DLD1 (cell line): ENCODE measurements at regions not wholly inside any gene's neighbourhood (a gene's known extent, or its start where the extent isn't known, plus 50 kb on each side); places are given as distances from the start of the nearest gene placed in this dataset.
"Not testable (repeated sequence)": the region's sequence is repeated elsewhere in the genome, so short reads cannot be mapped to it uniquely, and the experiment has no call there.

Source experiments
- in situ Hi-C: cut with HindIII; loops from 2 replicates; pipeline ENCODE4 v1.10.0; 2017; ENCODE audit warnings: low sequenced_read_pairs

- in situ Hi-C loops, result no loop called here
These were observed 863.9 kb upstream of the MANEA start for GRCh38 chr6:94713446-94713845.

GRCh38 chr6:94698773-94699172 is 878.6 kb upstream of the MANEA start:
- in situ Hi-C loops, result no loop called here

- in situ Hi-C loops, result not testable (repeated sequence)
These were observed 890.1 kb upstream of the MANEA start for GRCh38 chr6:94687255-94687654.

GRCh38 chr6:94683409-94683808 is 893.9 kb upstream of the MANEA start:
- in situ Hi-C loops, result no loop called here

GRCh38 chr6:94680669-94681212 is 896.6 kb upstream of the MANEA start:
- in situ Hi-C loops, result no loop called here

- in situ Hi-C loops, result no loop called here
These were observed 904.1 kb upstream of the MANEA start for GRCh38 chr6:94673251-94673650.

GRCh38 chr6:94670017-94670416 is 907.3 kb upstream of the MANEA start:
- in situ Hi-C loops, result no loop called here

- in situ Hi-C loops, result no loop called here
These were observed 908.5 kb upstream of the MANEA start for GRCh38 chr6:94668876-94669275.

GRCh38 chr6:94658929-94659328 is 918.4 kb upstream of the MANEA start:
- in situ Hi-C loops, result no loop called here

- in situ Hi-C loops, result no loop called here
These were observed 926.1 kb upstream of the MANEA start for GRCh38 chr6:94651239-94651638.

GRCh38 chr6:94645191-94645590 is 932.1 kb upstream of the MANEA start:
- in situ Hi-C loops, result no loop called here

- in situ Hi-C loops, result no loop called here
These were observed 937.8 kb upstream of the MANEA start for GRCh38 chr6:94639564-94639963.

- in situ Hi-C loops, result no loop called here
These were observed 940.5 kb upstream of the MANEA start for GRCh38 chr6:94636780-94637385.

- in situ Hi-C loops, result no loop called here
These were observed 953.7 kb upstream of the MANEA start for GRCh38 chr6:94623586-94623985.

- in situ Hi-C loops, result no loop called here
These were observed 954.6 kb upstream of the MANEA start for GRCh38 chr6:94622783-94623182.

- in situ Hi-C loops, result no loop called here
These were observed 976.7 kb upstream of the MANEA start for GRCh38 chr6:94600636-94601035.

GRCh38 chr6:94597487-94597886 is 979.8 kb upstream of the MANEA start:
- in situ Hi-C loops, result no loop called here

- in situ Hi-C loops, result no loop called here
These were observed 986.9 kb upstream of the MANEA start for GRCh38 chr6:94590416-94590815.

- in situ Hi-C loops, result no loop called here
These were observed 989.0 kb upstream of the MANEA start for GRCh38 chr6:94588301-94588700.

GRCh38 chr6:94584211-94584610 is 993.1 kb upstream of the MANEA start:
- in situ Hi-C loops, result no loop called here

- in situ Hi-C loops, result no loop called here
These were observed 1006.8 kb upstream of the MANEA start for GRCh38 chr6:94570581-94570980.

- in situ Hi-C loops, result no loop called here
These were observed 1014.5 kb upstream of the MANEA start for GRCh38 chr6:94562846-94563245.
